Hematopoietic multipotent progenitor cell treated with erythropoietin and hydrocortisone succinate and interleukin-3 and kit ligand, for 6 days (in vitro differentiated cells): ENCODE measurements at regions not wholly inside any gene's neighbourhood (a gene's known extent, or its start where the extent isn't known, plus 50 kb on each side); places are given as distances from the start of the nearest gene placed in this dataset.

ENCODE experiments used
- DNase-seq: peaks from one replicate; pipeline ENCODE4 v3.0.0-alpha.2; 2015

GRCh38 chr1:243910607-243911006 lies 60.6 kb upstream of the AKT3 start:
- no peak for DNase-seq

- peak; percentile 16 for DNase-seq
Observed at GRCh38 chr1:243903895-243904294, 53.9 kb upstream of the AKT3 start.

GRCh38 chr1:243903041-243903440 lies 53.0 kb upstream of the AKT3 start:
- DNase-seq, result no peak

GRCh38 chr1:243902100-243902499 lies 52.1 kb upstream of the AKT3 start:
- DNase-seq, result no peak
